ENCODE measurements at regions not wholly inside any gene's neighbourhood (a gene's known extent, or its start where the extent isn't known, plus 50 kb on each side); places are given as distances from the start of the nearest gene placed in this dataset.

DNA sequence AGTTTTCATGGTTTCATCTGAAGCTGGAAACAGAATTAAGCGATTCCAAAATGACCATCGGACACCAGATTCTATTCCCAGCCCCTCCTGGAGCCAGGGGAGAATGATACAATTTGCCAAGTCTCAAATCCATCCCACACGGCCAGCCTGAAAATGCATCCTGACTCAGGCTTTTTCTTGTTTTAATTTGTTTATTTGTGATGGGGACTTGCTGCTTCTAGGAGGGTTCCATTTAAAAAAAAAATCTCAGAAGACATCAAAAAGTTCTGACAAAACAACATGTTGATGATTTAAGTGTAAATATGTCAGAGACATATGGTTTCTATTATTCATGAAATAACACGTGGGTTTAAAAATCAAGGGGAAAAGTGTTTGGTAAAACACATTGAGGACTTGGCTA lies 173.2 kb downstream of the GAS1 start:
- ChIA-PET CTCF (no interaction called here), POLR2A (no interaction called here)
- no peaks in the 10 kb centered on the region for H3K4me1 Mint-ChIP-seq
- 83% methylated on average over 1 of the region's 4 CpGs for WGBS (ENCODE audit: insufficient coverage)
- no peak overlapping the region for H3K4me2 ChIP-seq (replicated peaks; ENCODE audit: low read depth, low read length, poor library complexity, severe bottlenecking)
- no peaks in the 10 kb centered on the region for H3K36me3 ChIP-seq (replicated peaks in 1 of 2; ENCODE audit: control extremely low read depth in 1 of 2, control insufficient read depth in 1 of 2, extremely low read depth in 1 of 2, insufficient read depth in 2 of 2, low read length in 1 of 2)
- no peak for DNase-seq
- H3K27me3 ChIP-seq (replicated peaks in 1 of 4; ENCODE audit: control extremely low read depth in 1 of 4, control insufficient read depth in 3 of 4, insufficient read depth in 4 of 4, low read length in 3 of 4) = no peaks in the 10 kb centered on the region
- no peak overlapping the region for H3K27ac ChIP-seq (ENCODE audit: low read length in 2 of 2)
- no peak for ATAC-seq (ENCODE audit: low read depth)
- H4K20me1 ChIP-seq (ENCODE audit: control insufficient read depth, insufficient read depth, low read length, poor library complexity, severe bottlenecking) = no peaks in the 10 kb centered on the region
- H3K27ac Mint-ChIP-seq = no peak overlapping the region
- no peaks in the 10 kb centered on the region for H3K27me3 Mint-ChIP-seq
- H3K9me3 ChIP-seq (ENCODE audit: control extremely low read depth in 1 of 3, control insufficient read depth in 2 of 3, insufficient read depth in 1 of 3, low read length in 2 of 3) = no peaks in the 10 kb centered on the region
- H3K4me3 Mint-ChIP-seq = no peak overlapping the region
- TF ChIP-seq, protein P1, sequence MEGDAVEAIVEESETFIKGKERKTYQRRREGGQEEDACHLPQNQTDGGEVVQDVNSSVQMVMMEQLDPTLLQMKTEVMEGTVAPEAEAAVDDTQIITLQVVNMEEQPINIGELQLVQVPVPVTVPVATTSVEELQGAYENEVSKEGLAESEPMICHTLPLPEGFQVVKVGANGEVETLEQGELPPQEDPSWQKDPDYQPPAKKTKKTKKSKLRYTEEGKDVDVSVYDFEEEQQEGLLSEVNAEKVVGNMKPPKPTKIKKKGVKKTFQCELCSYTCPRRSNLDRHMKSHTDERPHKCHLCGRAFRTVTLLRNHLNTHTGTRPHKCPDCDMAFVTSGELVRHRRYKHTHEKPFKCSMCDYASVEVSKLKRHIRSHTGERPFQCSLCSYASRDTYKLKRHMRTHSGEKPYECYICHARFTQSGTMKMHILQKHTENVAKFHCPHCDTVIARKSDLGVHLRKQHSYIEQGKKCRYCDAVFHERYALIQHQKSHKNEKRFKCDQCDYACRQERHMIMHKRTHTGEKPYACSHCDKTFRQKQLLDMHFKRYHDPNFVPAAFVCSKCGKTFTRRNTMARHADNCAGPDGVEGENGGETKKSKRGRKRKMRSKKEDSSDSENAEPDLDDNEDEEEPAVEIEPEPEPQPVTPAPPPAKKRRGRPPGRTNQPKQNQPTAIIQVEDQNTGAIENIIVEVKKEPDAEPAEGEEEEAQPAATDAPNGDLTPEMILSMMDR (IDR thresholded peaks at IDR 0.05) = no peak
- no peaks in the 10 kb centered on the region for H3K4me1 ChIP-seq (ENCODE audit: control insufficient read depth in 2 of 2, insufficient read depth in 2 of 2, low read length in 2 of 2)
- H2AFZ ChIP-seq (ENCODE audit: insufficient read depth, low read depth, low read length, poor library complexity, severe bottlenecking) = no peak overlapping the region
- no peaks in the 10 kb centered on the region for H3K79me2 ChIP-seq (ENCODE audit: control insufficient read depth, insufficient read depth, low read length)
- no peak overlapping the region for H3K9ac ChIP-seq (ENCODE audit: low read length)
- no peak overlapping the region for H3K4me3 ChIP-seq (ENCODE audit: control extremely low read depth in 1 of 5, extremely low read depth in 1 of 5, insufficient read depth in 1 of 5, low read depth in 2 of 5, low read length in 4 of 5)
- intact Hi-C loops (cut with micrococcal nuclease) = no loop called here
- H3K9me3 Mint-ChIP-seq (ENCODE audit: insufficient read depth) = no peaks in the 10 kb centered on the region

DNA sequence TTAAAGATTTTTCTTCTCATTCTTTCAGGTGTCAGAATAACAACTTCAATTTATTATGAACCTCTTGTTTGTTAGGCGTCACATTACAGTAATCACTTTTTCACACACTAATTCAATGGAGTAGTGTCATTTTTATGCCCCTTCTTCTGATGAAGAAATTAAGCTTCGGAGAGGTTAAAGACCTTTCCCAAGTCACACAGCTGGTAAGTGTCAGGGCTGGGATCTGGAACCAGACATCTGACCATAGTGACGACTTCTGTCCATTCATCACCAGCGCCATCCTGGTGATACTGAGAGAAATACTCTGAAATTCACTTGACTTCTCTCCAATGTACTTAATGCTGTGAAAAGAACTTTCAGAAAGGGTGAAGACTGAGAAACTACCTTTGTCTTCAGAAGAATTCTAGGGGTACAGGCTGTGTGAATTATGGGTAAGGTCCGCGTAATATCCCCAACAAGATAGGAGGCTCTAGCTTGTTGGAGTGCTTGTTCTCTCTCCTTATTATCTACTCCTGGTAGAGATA lies 173.8 kb downstream of the GAS1 start:
- ATAC-seq (ENCODE audit: low read depth) (no peak), DNase-seq (no peak)
- Histone ChIP-seq H3K9me3 (ENCODE audit: control extremely low read depth in 1 of 3, control insufficient read depth in 2 of 3, insufficient read depth in 1 of 3, low read length in 2 of 3) (no peaks in the 10 kb centered on the region), H3K79me2 (ENCODE audit: control insufficient read depth, insufficient read depth, low read length) (no peaks in the 10 kb centered on the region), H3K27me3 (replicated peaks in 1 of 4; ENCODE audit: control extremely low read depth in 1 of 4, control insufficient read depth in 3 of 4, insufficient read depth in 4 of 4, low read length in 3 of 4) (no peaks in the 10 kb centered on the region), H2AFZ (ENCODE audit: insufficient read depth, low read depth, low read length, poor library complexity, severe bottlenecking) (no peak overlapping the region), H3K9ac (ENCODE audit: low read length) (no peak overlapping the region), H4K20me1 (ENCODE audit: control insufficient read depth, insufficient read depth, low read length, poor library complexity, severe bottlenecking) (no peaks in the 10 kb centered on the region), H3K36me3 (replicated peaks in 1 of 2; ENCODE audit: control extremely low read depth in 1 of 2, control insufficient read depth in 1 of 2, extremely low read depth in 1 of 2, insufficient read depth in 2 of 2, low read length in 1 of 2) (no peaks in the 10 kb centered on the region), H3K27ac (ENCODE audit: low read length in 2 of 2) (no peak overlapping the region), H3K4me1 (ENCODE audit: control insufficient read depth in 2 of 2, insufficient read depth in 2 of 2, low read length in 2 of 2) (no peaks in the 10 kb centered on the region), H3K4me2 (replicated peaks; ENCODE audit: low read depth, low read length, poor library complexity, severe bottlenecking) (no peak overlapping the region), H3K4me3 (ENCODE audit: control extremely low read depth in 1 of 5, extremely low read depth in 1 of 5, insufficient read depth in 1 of 5, low read depth in 2 of 5, low read length in 4 of 5) (no peak overlapping the region)
- CTCF ChIA-PET = no interaction called here
- Mint-ChIP-seq H3K4me1 (no peaks in the 10 kb centered on the region), H3K9me3 (ENCODE audit: insufficient read depth) (no peaks in the 10 kb centered on the region), H3K27me3 (no peaks in the 10 kb centered on the region), H3K27ac (no peak overlapping the region), H3K4me3 (no peak overlapping the region)
- TF ChIP-seq, protein P1 (IDR thresholded peaks at IDR 0.05) = no peak
- TF ChIP-seq EZH2 (IDR thresholded peaks at IDR 0.05; ENCODE audit: borderline replicate concordance, insufficient read depth, low read depth, low read length, poor library complexity, severe bottlenecking) = no peak
- no CpG with 5 or more reads among the region's 6 CpGs for WGBS (ENCODE audit: insufficient coverage)
- POLR2A ChIA-PET = no interaction called here
- intact Hi-C loops (cut with micrococcal nuclease) = no loop called here
